Ovary (tissue), 7 donors: ENCODE measurements at regions not wholly inside any gene's neighbourhood (a gene's known extent, or its start where the extent isn't known, plus 50 kb on each side); places are given as distances from the start of the nearest gene placed in this dataset.

Experiments
- DNase-seq, 5 donors: peaks; one replicate each; pipeline ENCODE4 v3.0.0-alpha.2; 2019 to 2020
- H3K27ac ChIP-seq, 2 donors: fragments of 200-600 bp; one replicate each; pipeline versions ENCODE4 v1.5.1 to v1.8.0; 2019 to 2022
- H3K27me3 ChIP-seq: fragments of 200-600 bp; one replicate; pipeline ENCODE4 v1.8.0; 2022
- H3K36me3 ChIP-seq: fragments of 200-600 bp; sonication (generic); one replicate; pipeline ENCODE4 v1.5.1; 2019
- H3K4me1 ChIP-seq: one replicate; pipeline ENCODE4 v1.8.1; 2013; ENCODE audit warnings: mild to moderate bottlenecking, moderate library complexity; ENCODE audit not compliant: insufficient read depth
- H3K4me3 ChIP-seq: fragments of 200-600 bp; sonication (generic); one replicate; pipeline ENCODE4 v1.5.1; 2017
- H3K9me3 ChIP-seq, 2 donors: fragments of 200-600 bp in 1 of 2; sonication (generic) in 1 of 2; one replicate each; pipeline versions ENCODE4 v1.5.1 to v1.8.1; 2013 to 2019; ENCODE audit warnings: mild to moderate bottlenecking in 1 of 2, moderate library complexity in 1 of 2
- CTCF ChIP-seq, 3 donors: fragments of 450-650 bp in 2 of 3; fragments of 200-600 bp in 1 of 3; IDR thresholded peaks; one replicate each; pipeline versions ENCODE4 v1.5.1 to v1.8.0; 2016 to 2022; ENCODE audit warnings: antibody characterized with exemption in 3 of 3, mild to moderate bottlenecking in 1 of 3
- EP300 ChIP-seq: sonication (generic); formaldehyde crosslinking; IDR thresholded peaks from one replicate; pipeline ENCODE4 v1.6.1; 2017; ENCODE audit warnings: antibody characterized with exemption
- POLR2A ChIP-seq: fragments of 450-650 bp; IDR thresholded peaks from one replicate; pipeline ENCODE4 v1.6.1; 2017; ENCODE audit warnings: antibody characterized with exemption, mild to moderate bottlenecking, moderate library complexity
- WGBS, 3 donors: extraction: QIAGEN DNeasy Blood & Tissue Kit in 1 of 3; methylation state at CpG; one replicate each; pipeline versions ENCODE4 v1.1.5 to v1.1.7; 2013 to 2017; 5-methylcytosine and 5-hydroxymethylcytosine counted together
- intact Hi-C, 4 donors: fragments of 100-400 bp; cut with DNase I; formaldehyde crosslinking; loops; one replicate each; pipeline versions ENCODE4 v1.11.0 to v1.15.1; 2022 to 2023
- donor health status: DM: no; HTN: no; CAD: no; lungs with moderate emphysema.
- donor health status: DM: no; HTN: no; CAD: no.
- donor health status: Bipolar disorder and iron deficiency.
- donor health status: DM: no; HTN: no; CAD: no.
- donor health status: DM: yes; HTN: yes; CAD: no.

GRCh38 chr11:109342261-109342660 is 79.7 kb upstream of the C11orf87 start:
- intact Hi-C loops: no loop called here
- Histone ChIP-seq H3K9me3 (no peaks in the 10 kb centered on the region), H3K4me1 (no peaks in the 10 kb centered on the region), H3K36me3 (no peaks in the 10 kb centered on the region), H3K4me3 (no peak overlapping the region), H3K27me3 (no peaks in the 10 kb centered on the region), H3K27ac (no peak overlapping the region)
- WGBS, 3 donors: 66 to 78% (median 66%) methylated on average over 2 of the region's 2 CpGs
- no peak for DNase-seq
- TF ChIP-seq CTCF (IDR thresholded peaks at IDR 0.05) (no peak), EP300 (no peak), POLR2A (no peak)

GRCh38 chr11:109343242-109343641 is 78.7 kb upstream of the C11orf87 start:
- TF ChIP-seq POLR2A (no peak), CTCF (IDR thresholded peaks at IDR 0.05) (no peak), EP300 (no peak)
- Histone ChIP-seq H3K9me3 (no peaks in the 10 kb centered on the region), H3K27me3 (no peaks in the 10 kb centered on the region), H3K4me1 (no peaks in the 10 kb centered on the region), H3K27ac (no peak overlapping the region), H3K36me3 (no peaks in the 10 kb centered on the region), H3K4me3 (no peak overlapping the region)
- intact Hi-C loops: no loop called here
- DNase-seq: no peak
- WGBS, 3 donors: 2 to 9% (median 4%) methylated on average over 3 of the region's 3 CpGs

- Histone ChIP-seq H3K4me1 (no peaks in the 10 kb centered on the region), H3K9me3 (no peaks in the 10 kb centered on the region), H3K4me3 (no peak overlapping the region), H3K36me3 (no peaks in the 10 kb centered on the region), H3K27me3 (no peaks in the 10 kb centered on the region), H3K27ac (no peak overlapping the region)
- TF ChIP-seq POLR2A (no peak), CTCF (IDR thresholded peaks at IDR 0.05) (no peak), EP300 (no peak)
- intact Hi-C loops: no loop called here
- WGBS, 3 donors: 68 to 79% (median 76%) methylated on average over 2 of the region's 2 CpGs
- no peak for DNase-seq
These were observed 74.7 kb upstream of the C11orf87 start for GRCh38 chr11:109347304-109347703.

- Histone ChIP-seq H3K4me1 (no peaks in the 10 kb centered on the region), H3K36me3 (no peaks in the 10 kb centered on the region), H3K27ac (no peak overlapping the region), H3K4me3 (no peak overlapping the region), H3K9me3 (no peaks in the 10 kb centered on the region), H3K27me3 (no peaks in the 10 kb centered on the region)
- no peak for DNase-seq
- intact Hi-C loops: no loop called here
- 10 to 18% (median 14%) methylated on average over 5 of the region's 5 CpGs for WGBS, 3 donors
- no peak for TF ChIP-seq POLR2A
- TF ChIP-seq EP300: no peak
- no peak for TF ChIP-seq CTCF (IDR thresholded peaks at IDR 0.05)
These were observed 72.5 kb upstream of the C11orf87 start for GRCh38 chr11:109349276-109350080.
